NCI-H748 treated with DMSO at 0.1 percent for 48 hours (cell line): ENCODE measurements at regions not wholly inside any gene's neighbourhood (a gene's known extent, or its start where the extent isn't known, plus 50 kb on each side); places are given as distances from the start of the nearest gene placed in this dataset.

Experiments
- DNase-seq: peaks from one replicate; lab custom pipeline; 2025; lab: John Stamatoyannopoulos, UW

GRCh38 chr15:36527235-36528162, 51.9 kb upstream of the CDIN1 start:
- no peak for DNase-seq

- no peak for DNase-seq
Observed at GRCh38 chr15:36529296-36530011, 50.0 kb upstream of the CDIN1 start.
